ENCODE measurements at regions not wholly inside any gene's neighbourhood (a gene's known extent, or its start where the extent isn't known, plus 50 kb on each side); places are given as distances from the start of the nearest gene placed in this dataset.

DNA sequence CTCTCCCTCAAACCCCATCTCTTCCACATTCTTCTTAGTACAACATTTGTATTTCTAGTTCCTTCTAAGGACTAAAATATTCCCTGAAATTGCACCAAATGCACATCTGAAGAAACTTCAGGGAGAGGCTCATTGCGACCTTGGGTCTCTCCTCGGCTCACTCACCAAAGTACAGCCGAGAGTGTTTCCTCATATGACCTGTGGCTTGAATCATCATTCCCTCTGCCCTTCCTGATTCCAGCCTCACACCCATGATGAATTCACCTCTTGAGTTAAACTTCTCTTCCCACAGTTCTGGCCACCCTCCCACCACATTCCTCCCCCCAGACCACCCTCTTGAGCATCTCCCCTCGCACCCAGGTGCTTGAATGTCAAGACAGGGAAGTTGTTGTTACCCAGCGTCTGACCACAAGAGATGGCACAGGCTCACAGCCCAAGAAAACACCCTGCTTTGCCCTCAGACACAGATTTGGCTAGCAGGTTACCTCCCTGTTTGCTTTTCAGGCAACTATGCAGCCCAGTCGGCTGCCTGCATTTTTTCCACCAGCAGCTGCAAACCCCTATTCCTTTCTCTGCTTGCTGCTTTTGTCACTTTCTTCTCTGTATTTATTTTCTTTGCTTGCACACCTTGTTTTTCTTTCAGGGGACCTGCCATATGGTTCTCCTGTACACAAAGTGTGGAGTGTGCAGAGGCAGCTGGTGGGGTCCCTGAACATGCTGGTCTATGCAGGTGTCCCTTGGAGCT is 214.8 kb downstream of the SPATA18 start:
- no peak for DNase-seq (ENCODE audit: extremely low read depth, low read depth)
- H3K4me3 ChIP-seq (replicated peaks; ENCODE audit: low read depth, low read length) = no peak overlapping the region
- TF ChIP-seq, protein P1, sequence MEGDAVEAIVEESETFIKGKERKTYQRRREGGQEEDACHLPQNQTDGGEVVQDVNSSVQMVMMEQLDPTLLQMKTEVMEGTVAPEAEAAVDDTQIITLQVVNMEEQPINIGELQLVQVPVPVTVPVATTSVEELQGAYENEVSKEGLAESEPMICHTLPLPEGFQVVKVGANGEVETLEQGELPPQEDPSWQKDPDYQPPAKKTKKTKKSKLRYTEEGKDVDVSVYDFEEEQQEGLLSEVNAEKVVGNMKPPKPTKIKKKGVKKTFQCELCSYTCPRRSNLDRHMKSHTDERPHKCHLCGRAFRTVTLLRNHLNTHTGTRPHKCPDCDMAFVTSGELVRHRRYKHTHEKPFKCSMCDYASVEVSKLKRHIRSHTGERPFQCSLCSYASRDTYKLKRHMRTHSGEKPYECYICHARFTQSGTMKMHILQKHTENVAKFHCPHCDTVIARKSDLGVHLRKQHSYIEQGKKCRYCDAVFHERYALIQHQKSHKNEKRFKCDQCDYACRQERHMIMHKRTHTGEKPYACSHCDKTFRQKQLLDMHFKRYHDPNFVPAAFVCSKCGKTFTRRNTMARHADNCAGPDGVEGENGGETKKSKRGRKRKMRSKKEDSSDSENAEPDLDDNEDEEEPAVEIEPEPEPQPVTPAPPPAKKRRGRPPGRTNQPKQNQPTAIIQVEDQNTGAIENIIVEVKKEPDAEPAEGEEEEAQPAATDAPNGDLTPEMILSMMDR (IDR thresholded peaks at IDR 0.05; ENCODE audit: low read depth, low read length, missing control alignments) = no peak

DNA sequence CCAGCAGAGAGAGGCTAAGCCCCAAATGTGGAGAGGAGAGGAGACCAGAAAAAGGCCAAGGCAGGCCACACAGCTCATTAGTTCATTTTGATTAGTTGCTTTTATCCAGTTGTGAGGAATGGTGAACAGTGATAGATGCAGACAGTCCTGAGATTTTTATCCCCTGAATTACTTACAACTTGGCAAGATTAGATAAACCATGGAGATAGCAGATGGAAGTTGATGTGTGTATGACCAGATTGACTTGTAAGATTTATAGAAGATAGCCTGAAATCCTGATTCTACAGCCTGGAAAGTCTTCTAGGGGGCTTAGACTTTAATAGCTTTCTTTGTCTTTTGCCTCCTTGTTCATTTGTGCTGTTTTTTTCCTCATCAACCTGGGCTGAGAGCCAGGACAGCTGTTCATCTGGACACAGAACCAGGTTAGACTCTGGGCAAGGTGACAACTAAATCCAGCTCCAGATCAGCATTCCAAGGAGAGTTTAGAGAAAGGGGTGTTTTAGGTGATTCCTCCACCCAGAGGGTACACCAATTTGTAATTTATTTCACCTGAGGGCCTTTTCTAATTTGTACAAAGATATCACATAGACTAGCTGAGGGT is 215.5 kb downstream of the SPATA18 start:
- no peak for DNase-seq (ENCODE audit: extremely low read depth, low read depth)
- TF ChIP-seq, protein P1 (IDR thresholded peaks at IDR 0.05; ENCODE audit: low read depth, low read length, missing control alignments) = no peak
- no peak overlapping the region for H3K4me3 ChIP-seq (replicated peaks; ENCODE audit: low read depth, low read length)

DNA sequence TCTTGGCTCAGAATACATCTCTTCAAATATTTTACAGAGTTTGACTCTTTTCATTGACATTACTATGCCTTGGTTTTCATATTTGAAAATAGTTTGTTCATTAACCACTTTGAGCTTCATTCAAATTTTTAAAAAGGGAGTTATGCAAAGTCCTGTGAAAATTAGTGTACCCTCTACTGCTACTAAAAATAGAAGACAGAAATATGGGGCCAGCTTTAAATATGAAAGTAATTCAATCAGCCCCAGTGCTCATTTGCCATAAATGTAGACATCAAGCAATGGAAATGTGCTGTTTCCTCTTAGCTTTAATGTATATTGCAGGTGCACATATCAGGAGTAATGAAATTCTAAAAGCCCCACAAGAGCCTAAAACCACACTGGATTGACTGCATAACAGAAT is 218.7 kb downstream of the SPATA18 start:
- H3K4me3 ChIP-seq (replicated peaks; ENCODE audit: low read depth, low read length) = no peak overlapping the region
- TF ChIP-seq, protein P1 (IDR thresholded peaks at IDR 0.05; ENCODE audit: low read depth, low read length, missing control alignments) = no peak

DNA sequence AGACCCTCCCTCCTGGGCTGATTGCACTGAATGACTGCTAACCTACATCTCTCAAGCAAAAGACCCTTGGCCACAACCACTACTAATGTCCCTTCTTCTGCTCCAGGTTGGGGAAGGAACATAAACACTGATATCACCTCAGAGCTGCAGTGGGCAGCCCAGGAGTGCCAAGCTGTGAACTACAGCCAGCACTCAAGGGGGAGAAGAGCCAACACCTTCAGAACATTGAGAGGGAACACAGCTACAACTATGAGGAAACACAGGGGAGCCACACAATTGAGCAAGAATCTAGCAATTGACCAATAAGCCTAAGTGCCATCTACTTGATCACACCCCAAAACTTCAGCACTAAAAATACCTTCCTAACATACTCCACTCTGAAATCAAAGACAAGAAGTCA is 222.8 kb downstream of the SPATA18 start:
- H3K4me3 ChIP-seq (replicated peaks; ENCODE audit: low read depth, low read length) = no peak overlapping the region
- no peak for DNase-seq (ENCODE audit: extremely low read depth, low read depth)
- TF ChIP-seq, protein P1 (IDR thresholded peaks at IDR 0.05; ENCODE audit: low read depth, low read length, missing control alignments) = no peak

More for the DNA sequence above, 218.7 kb downstream of the SPATA18 start:
- DNase-seq (ENCODE audit: extremely low read depth, low read depth) = no peak

DNA sequence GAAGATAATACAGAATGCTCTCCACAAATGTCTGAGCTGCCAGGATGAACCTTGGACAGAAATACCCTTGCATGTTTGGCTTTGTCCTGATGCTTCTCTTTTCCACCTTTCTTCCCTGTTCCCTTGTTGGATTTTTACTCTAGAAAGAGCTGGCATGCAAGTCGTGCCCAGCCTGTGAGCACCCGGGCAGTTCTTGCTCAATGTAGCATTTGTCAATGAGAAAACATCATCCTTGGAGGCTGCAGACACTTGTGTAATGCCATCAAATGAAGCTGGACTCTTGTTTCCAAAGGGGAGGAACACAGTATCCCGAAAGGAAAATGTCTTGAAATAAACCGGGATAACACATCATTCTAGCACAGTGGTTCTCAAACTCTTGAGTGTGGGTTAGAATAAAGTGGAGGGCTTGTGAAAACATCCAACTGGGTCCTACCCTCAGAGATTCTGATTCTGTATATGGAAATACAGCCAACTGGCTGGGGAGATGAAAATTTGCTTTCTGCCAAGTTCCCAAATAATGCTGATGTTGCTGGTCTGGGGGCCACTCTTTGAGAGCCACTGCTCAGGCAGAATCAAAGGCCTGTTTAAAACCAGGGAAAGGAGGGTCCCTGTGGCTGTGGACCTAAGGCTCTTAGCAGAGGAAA is 237.2 kb downstream of the SPATA18 start:
- TF ChIP-seq, protein P1 (IDR thresholded peaks at IDR 0.05; ENCODE audit: low read depth, low read length, missing control alignments) = no peak
- H3K4me3 ChIP-seq (replicated peaks; ENCODE audit: low read depth, low read length) = no peak overlapping the region
- DNase-seq (ENCODE audit: extremely low read depth, low read depth) = no peak

DNA sequence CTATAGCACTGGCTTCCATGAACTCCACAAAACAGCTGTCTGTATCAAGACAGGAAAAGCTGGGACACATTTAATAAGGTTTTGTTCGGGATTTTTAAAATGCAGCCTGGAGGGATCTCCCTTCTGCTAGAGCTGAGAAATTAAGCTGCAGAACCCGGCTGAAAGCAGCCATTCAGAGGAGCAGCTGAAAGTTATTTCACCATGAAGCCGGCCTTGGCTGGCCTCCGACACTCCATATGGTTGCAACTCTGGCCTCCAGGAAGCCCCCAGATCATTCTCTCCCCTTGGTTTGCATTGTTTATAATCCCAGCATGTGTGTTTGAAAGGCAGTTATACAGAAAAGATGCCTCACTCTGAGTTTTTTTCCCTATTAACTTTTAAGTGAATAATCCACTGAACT is 239.4 kb downstream of the SPATA18 start:
- TF ChIP-seq, protein P1 (IDR thresholded peaks at IDR 0.05; ENCODE audit: low read depth, low read length, missing control alignments) = no peak
- DNase-seq (ENCODE audit: extremely low read depth, low read depth) = no peak
- no peak overlapping the region for H3K4me3 ChIP-seq (replicated peaks; ENCODE audit: low read depth, low read length)

All from HFF-Myc (cell line).